HG03108 (cell line): ENCODE measurements at regions not wholly inside any gene's neighbourhood (a gene's known extent, or its start where the extent isn't known, plus 50 kb on each side); places are given as distances from the start of the nearest gene placed in this dataset.

Experiments used
- ATAC-seq: cut with Tn5 transposase; IDR thresholded peaks from one replicate; pipeline ENCODE4 v1.9.1; 2021; ENCODE audit warnings: moderate library complexity; ENCODE audit not compliant: unreplicated experiment

GRCh38 chr10:111707076-111707475, 476.5 kb downstream of the GPAM start:
- no peak for ATAC-seq

GRCh38 chr10:111709603-111710002, 474.0 kb downstream of the GPAM start:
- ATAC-seq: no peak

- no peak for ATAC-seq
These were observed 467.5 kb downstream of the GPAM start for GRCh38 chr10:111716032-111716431.

- no peak for ATAC-seq
These were observed 459.4 kb downstream of the GPAM start for GRCh38 chr10:111724121-111724520.

- ATAC-seq: no peak
These were observed 458.5 kb downstream of the GPAM start for GRCh38 chr10:111725050-111725449.

- no peak for ATAC-seq
These were observed 451.3 kb downstream of the GPAM start for GRCh38 chr10:111732166-111732785.

- no peak for ATAC-seq
These were observed 444.3 kb downstream of the GPAM start for GRCh38 chr10:111739125-111739873.

GRCh38 chr10:111739874-111740139, 443.8 kb downstream of the GPAM start:
- no peak for ATAC-seq

GRCh38 chr10:111745982-111746381, 437.6 kb downstream of the GPAM start:
- ATAC-seq: no peak

GRCh38 chr10:111747751-111748150, 435.8 kb downstream of the GPAM start:
- no peak for ATAC-seq

GRCh38 chr10:111748184-111748583, 435.4 kb downstream of the GPAM start:
- ATAC-seq: no peak

GRCh38 chr10:111750165-111750849, 433.3 kb downstream of the GPAM start:
- ATAC-seq: no peak

GRCh38 chr10:111756217-111757061, 427.1 kb downstream of the GPAM start:
- no peak for ATAC-seq

GRCh38 chr10:111758593-111758992, 425.0 kb downstream of the GPAM start:
- ATAC-seq: no peak

GRCh38 chr10:111762114-111762513, 421.5 kb downstream of the GPAM start:
- no peak for ATAC-seq

GRCh38 chr10:111765216-111765615, 418.3 kb downstream of the GPAM start:
- ATAC-seq: no peak

GRCh38 chr10:111766464-111766863, 417.1 kb downstream of the GPAM start:
- ATAC-seq: no peak

GRCh38 chr10:111767661-111768060, 415.9 kb downstream of the GPAM start:
- ATAC-seq: no peak

- no peak for ATAC-seq
These were observed 409.6 kb downstream of the GPAM start for GRCh38 chr10:111773950-111774349.

- ATAC-seq: no peak
These were observed 409.1 kb downstream of the GPAM start for GRCh38 chr10:111774486-111774885.

GRCh38 chr10:111784436-111784835, 399.1 kb downstream of the GPAM start:
- ATAC-seq: no peak
